ENCODE measurements at regions not wholly inside any gene's neighbourhood (a gene's known extent, or its start where the extent isn't known, plus 50 kb on each side); places are given as distances from the start of the nearest gene placed in this dataset.

GRCh38 chr15:99506399-99506798, 59.4 kb upstream of the MEF2A start:
- Histone ChIP-seq H3K4me1 (ENCODE audit: control insufficient read depth, insufficient read depth, low read depth, low read length) (peaks cover 5% of the 10 kb centered on the region), H2BK15ac (ENCODE audit: low read depth, poor library complexity, severe bottlenecking) (no peak overlapping the region), H3K9me3 (ENCODE audit: control insufficient read depth, low read length) (no peaks in the 10 kb centered on the region), H3K36me3 (ENCODE audit: control insufficient read depth in 1 of 2, insufficient read depth in 2 of 2, low read depth in 1 of 2, low read length in 2 of 2) (no peaks in the 10 kb centered on the region), H2BK5ac (ENCODE audit: low read depth, low read length, poor library complexity, severe bottlenecking) (no peak overlapping the region), H2AFZ (ENCODE audit: low read depth, low read length) (no peak overlapping the region), H3K4me2 (ENCODE audit: low read length, poor library complexity, severe bottlenecking) (no peak overlapping the region), H3K4ac (ENCODE audit: low read depth in 1 of 2, low read length in 2 of 2) (no peak overlapping the region), H3K9ac (ENCODE audit: low read length) (no peak overlapping the region), H3K23ac (ENCODE audit: low read length in 2 of 2) (no peak overlapping the region), H4K8ac (ENCODE audit: low read length) (no peak overlapping the region), H3K27me3 (ENCODE audit: control insufficient read depth in 1 of 2, insufficient read depth in 1 of 2, low read length in 2 of 2) (no peaks in the 10 kb centered on the region), H3K18ac (ENCODE audit: low read depth in 1 of 2, low read length in 2 of 2) (no peak overlapping the region), H2AK5ac (ENCODE audit: low read length, severe bottlenecking) (no peak overlapping the region), H2BK12ac (ENCODE audit: low read length in 2 of 2) (no peak overlapping the region), H4K91ac (ENCODE audit: low read length) (no peak overlapping the region), H3K79me1 (replicated peaks; ENCODE audit: low read length, poor library complexity, severe bottlenecking) (no peaks in the 10 kb centered on the region), H2BK120ac (ENCODE audit: low read depth, low read length) (no peak overlapping the region), H3K4me3 (ENCODE audit: insufficient read depth in 1 of 2, low read depth in 1 of 2, low read length in 2 of 2) (no peak overlapping the region), H3K27ac (ENCODE audit: low read length, poor library complexity, severe bottlenecking) (no peak overlapping the region), H3K14ac (ENCODE audit: low read length in 2 of 2) (no peak overlapping the region)
- no peak for DNase-seq
- WGBS = 63% methylated on average over 1 of the region's 3 CpGs

- Histone ChIP-seq H3K18ac (ENCODE audit: low read depth in 1 of 2, low read length in 2 of 2) (peak overlapping the region in 1 of 2 experiments; percentile 76), H3K4me1 (ENCODE audit: control insufficient read depth, insufficient read depth, low read depth, low read length) (peaks cover 5% of the 10 kb centered on the region), H3K9ac (ENCODE audit: low read length) (no peak overlapping the region), H3K4me3 (ENCODE audit: insufficient read depth in 1 of 2, low read depth in 1 of 2, low read length in 2 of 2) (peak overlapping the region in 1 of 2 experiments; percentile 3), H4K8ac (ENCODE audit: low read length) (no peak overlapping the region), H2BK15ac (ENCODE audit: low read depth, poor library complexity, severe bottlenecking) (no peak overlapping the region), H4K91ac (ENCODE audit: low read length) (no peak overlapping the region), H3K79me1 (replicated peaks; ENCODE audit: low read length, poor library complexity, severe bottlenecking) (no peaks in the 10 kb centered on the region), H3K9me3 (ENCODE audit: control insufficient read depth, low read length) (no peaks in the 10 kb centered on the region), H3K4me2 (ENCODE audit: low read length, poor library complexity, severe bottlenecking) (no peak overlapping the region), H3K27ac (ENCODE audit: low read length, poor library complexity, severe bottlenecking) (no peak overlapping the region), H2BK5ac (ENCODE audit: low read depth, low read length, poor library complexity, severe bottlenecking) (no peak overlapping the region), H2AFZ (ENCODE audit: low read depth, low read length) (no peak overlapping the region), H3K23ac (ENCODE audit: low read length in 2 of 2) (no peak overlapping the region), H2BK120ac (ENCODE audit: low read depth, low read length) (no peak overlapping the region), H2AK5ac (ENCODE audit: low read length, severe bottlenecking) (no peak overlapping the region), H3K27me3 (ENCODE audit: control insufficient read depth in 1 of 2, insufficient read depth in 1 of 2, low read length in 2 of 2) (no peaks in the 10 kb centered on the region), H3K36me3 (ENCODE audit: control insufficient read depth in 1 of 2, insufficient read depth in 2 of 2, low read depth in 1 of 2, low read length in 2 of 2) (no peaks in the 10 kb centered on the region), H3K14ac (ENCODE audit: low read length in 2 of 2) (no peak overlapping the region), H2BK12ac (ENCODE audit: low read length in 2 of 2) (peak overlapping the region; percentile 19 to 55), H3K4ac (ENCODE audit: low read depth in 1 of 2, low read length in 2 of 2) (no peak overlapping the region)
- 72% methylated on average over 6 of the region's 6 CpGs for WGBS
- no peak for DNase-seq
These were observed 58.7 kb upstream of the MEF2A start for GRCh38 chr15:99507016-99507503.

- Histone ChIP-seq H3K14ac (ENCODE audit: low read length in 2 of 2) (peak overlapping the region in 1 of 2 experiments; percentile 64), H4K8ac (ENCODE audit: low read length) (peak overlapping the region; percentile 69), H3K9ac (ENCODE audit: low read length) (no peak overlapping the region), H2AFZ (ENCODE audit: low read depth, low read length) (peak overlapping the region; percentile 43), H3K9me3 (ENCODE audit: control insufficient read depth, low read length) (no peaks in the 10 kb centered on the region), H3K4me1 (ENCODE audit: control insufficient read depth, insufficient read depth, low read depth, low read length) (peaks cover 5% of the 10 kb centered on the region), H3K23ac (ENCODE audit: low read length in 2 of 2) (peak overlapping the region in 1 of 2 experiments; percentile 70), H2BK5ac (ENCODE audit: low read depth, low read length, poor library complexity, severe bottlenecking) (no peak overlapping the region), H3K4me3 (ENCODE audit: insufficient read depth in 1 of 2, low read depth in 1 of 2, low read length in 2 of 2) (peak overlapping the region in 1 of 2 experiments; percentile 3), H3K4me2 (ENCODE audit: low read length, poor library complexity, severe bottlenecking) (no peak overlapping the region), H3K27ac (ENCODE audit: low read length, poor library complexity, severe bottlenecking) (no peak overlapping the region), H4K91ac (ENCODE audit: low read length) (peak overlapping the region; percentile 79), H2BK12ac (ENCODE audit: low read length in 2 of 2) (peak overlapping the region; percentile 61 to 99), H2BK120ac (ENCODE audit: low read depth, low read length) (no peak overlapping the region), H3K4ac (ENCODE audit: low read depth in 1 of 2, low read length in 2 of 2) (peak overlapping the region; percentile 58 to 93), H3K18ac (ENCODE audit: low read depth in 1 of 2, low read length in 2 of 2) (peak overlapping the region; percentile 73 to 88), H2BK15ac (ENCODE audit: low read depth, poor library complexity, severe bottlenecking) (peak overlapping the region; percentile 33), H3K27me3 (ENCODE audit: control insufficient read depth in 1 of 2, insufficient read depth in 1 of 2, low read length in 2 of 2) (no peaks in the 10 kb centered on the region), H3K79me1 (replicated peaks; ENCODE audit: low read length, poor library complexity, severe bottlenecking) (no peaks in the 10 kb centered on the region), H3K36me3 (ENCODE audit: control insufficient read depth in 1 of 2, insufficient read depth in 2 of 2, low read depth in 1 of 2, low read length in 2 of 2) (no peaks in the 10 kb centered on the region), H2AK5ac (ENCODE audit: low read length, severe bottlenecking) (no peak overlapping the region)
- peak; percentile 90 for DNase-seq
- 46% methylated on average over 24 of the region's 24 CpGs for WGBS
These were observed 58.1 kb upstream of the MEF2A start for GRCh38 chr15:99507504-99508310.

- peak overlapping the region; percentile 58 to 93 for H3K4ac ChIP-seq (ENCODE audit: low read depth in 1 of 2, low read length in 2 of 2)
- H2AFZ ChIP-seq (ENCODE audit: low read depth, low read length) = no peak overlapping the region
- peak overlapping the region; percentile 73 to 88 for H3K18ac ChIP-seq (ENCODE audit: low read depth in 1 of 2, low read length in 2 of 2)
- H3K9me3 ChIP-seq (ENCODE audit: control insufficient read depth, low read length) = peaks cover 2% of the 10 kb centered on the region
- H2BK15ac ChIP-seq (ENCODE audit: low read depth, poor library complexity, severe bottlenecking) = peak overlapping the region; percentile 33
- no peak overlapping the region for H2BK5ac ChIP-seq (ENCODE audit: low read depth, low read length, poor library complexity, severe bottlenecking)
- H3K27ac ChIP-seq (ENCODE audit: low read length, poor library complexity, severe bottlenecking) = no peak overlapping the region
- no peaks in the 10 kb centered on the region for H3K79me1 ChIP-seq (replicated peaks; ENCODE audit: low read length, poor library complexity, severe bottlenecking)
- no peak for DNase-seq
- peak overlapping the region; percentile 61 to 99 for H2BK12ac ChIP-seq (ENCODE audit: low read length in 2 of 2)
- no peaks in the 10 kb centered on the region for H3K36me3 ChIP-seq (ENCODE audit: control insufficient read depth in 1 of 2, insufficient read depth in 2 of 2, low read depth in 1 of 2, low read length in 2 of 2)
- H4K91ac ChIP-seq (ENCODE audit: low read length) = peak overlapping the region; percentile 79
- H3K27me3 ChIP-seq (ENCODE audit: control insufficient read depth in 1 of 2, insufficient read depth in 1 of 2, low read length in 2 of 2) = no peaks in the 10 kb centered on the region
- H3K4me3 ChIP-seq (ENCODE audit: insufficient read depth in 1 of 2, low read depth in 1 of 2, low read length in 2 of 2) = no peak overlapping the region
- H2AK5ac ChIP-seq (ENCODE audit: low read length, severe bottlenecking) = no peak overlapping the region
- WGBS = 95% methylated on average over 6 of the region's 6 CpGs
- H3K14ac ChIP-seq (ENCODE audit: low read length in 2 of 2) = peak overlapping the region in 1 of 2 experiments; percentile 64
- peak overlapping the region; percentile 69 for H4K8ac ChIP-seq (ENCODE audit: low read length)
- H3K9ac ChIP-seq (ENCODE audit: low read length) = no peak overlapping the region
- peaks cover 5% of the 10 kb centered on the region for H3K4me1 ChIP-seq (ENCODE audit: control insufficient read depth, insufficient read depth, low read depth, low read length)
- no peak overlapping the region for H2BK120ac ChIP-seq (ENCODE audit: low read depth, low read length)
- peak overlapping the region in 1 of 2 experiments; percentile 70 for H3K23ac ChIP-seq (ENCODE audit: low read length in 2 of 2)
- no peak overlapping the region for H3K4me2 ChIP-seq (ENCODE audit: low read length, poor library complexity, severe bottlenecking)
These were observed 57.5 kb upstream of the MEF2A start for GRCh38 chr15:99508311-99508645.

Measured in mesenchymal stem cell (in vitro differentiated cells and primary cell).